ENCODE measurements at regions not wholly inside any gene's neighbourhood (a gene's known extent, or its start where the extent isn't known, plus 50 kb on each side); places are given as distances from the start of the nearest gene placed in this dataset.

- TF ChIP-seq, protein P1, sequence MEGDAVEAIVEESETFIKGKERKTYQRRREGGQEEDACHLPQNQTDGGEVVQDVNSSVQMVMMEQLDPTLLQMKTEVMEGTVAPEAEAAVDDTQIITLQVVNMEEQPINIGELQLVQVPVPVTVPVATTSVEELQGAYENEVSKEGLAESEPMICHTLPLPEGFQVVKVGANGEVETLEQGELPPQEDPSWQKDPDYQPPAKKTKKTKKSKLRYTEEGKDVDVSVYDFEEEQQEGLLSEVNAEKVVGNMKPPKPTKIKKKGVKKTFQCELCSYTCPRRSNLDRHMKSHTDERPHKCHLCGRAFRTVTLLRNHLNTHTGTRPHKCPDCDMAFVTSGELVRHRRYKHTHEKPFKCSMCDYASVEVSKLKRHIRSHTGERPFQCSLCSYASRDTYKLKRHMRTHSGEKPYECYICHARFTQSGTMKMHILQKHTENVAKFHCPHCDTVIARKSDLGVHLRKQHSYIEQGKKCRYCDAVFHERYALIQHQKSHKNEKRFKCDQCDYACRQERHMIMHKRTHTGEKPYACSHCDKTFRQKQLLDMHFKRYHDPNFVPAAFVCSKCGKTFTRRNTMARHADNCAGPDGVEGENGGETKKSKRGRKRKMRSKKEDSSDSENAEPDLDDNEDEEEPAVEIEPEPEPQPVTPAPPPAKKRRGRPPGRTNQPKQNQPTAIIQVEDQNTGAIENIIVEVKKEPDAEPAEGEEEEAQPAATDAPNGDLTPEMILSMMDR (IDR thresholded peaks at IDR 0.05; ENCODE audit: low read length): no peak
- TF ChIP-seq EZH2 (IDR thresholded peaks at IDR 0.05; ENCODE audit: borderline replicate concordance, low read length): no peak
Measured at GRCh38 chr1:195820925-195821324, 787.3 kb downstream of the KCNT2 start.
